HUES64 (cell line): ENCODE measurements at regions not wholly inside any gene's neighbourhood (a gene's known extent, or its start where the extent isn't known, plus 50 kb on each side); places are given as distances from the start of the nearest gene placed in this dataset.

Experiments
- H3K27ac ChIP-seq: 2 replicates; pipeline ENCODE4 v1.7.0; 2013; ENCODE audit warnings: low read depth, low read length, inconsistent platforms
- H3K27me3 ChIP-seq: 2 replicates; pipeline ENCODE4 v1.6.1; 2013; ENCODE audit warnings: mild to moderate bottlenecking, low read length; ENCODE audit not compliant: insufficient read depth
- H3K36me3 ChIP-seq: 2 replicates; pipeline ENCODE4 v1.6.1; 2013; ENCODE audit warnings: mild to moderate bottlenecking, low read length; ENCODE audit not compliant: insufficient read depth
- H3K4me1 ChIP-seq: 2 replicates; pipeline ENCODE4 v1.6.1; 2013; ENCODE audit warnings: mild to moderate bottlenecking, low read length, moderate library complexity; ENCODE audit not compliant: insufficient read depth
- H3K4me3 ChIP-seq: 2 replicates; pipeline ENCODE4 v1.5.1; 2013; ENCODE audit warnings: mild to moderate bottlenecking, low read length, moderate library complexity
- H3K9ac ChIP-seq: 2 replicates; pipeline ENCODE4 v1.6.1; 2013; ENCODE audit warnings: mild to moderate bottlenecking, low read depth, low read length
- H3K9me3 ChIP-seq: 2 replicates; pipeline ENCODE4 v1.6.1; 2013; ENCODE audit warnings: low read depth, low read length; ENCODE audit not compliant: insufficient read depth
- WGBS: fragments of 150-250, 120-280 bp; methylation state at CpG from one replicate; pipeline ENCODE4 v1.1.7; 2013; ENCODE audit warnings: missing lambda C conversion rate; 5-methylcytosine and 5-hydroxymethylcytosine counted together

DNA sequence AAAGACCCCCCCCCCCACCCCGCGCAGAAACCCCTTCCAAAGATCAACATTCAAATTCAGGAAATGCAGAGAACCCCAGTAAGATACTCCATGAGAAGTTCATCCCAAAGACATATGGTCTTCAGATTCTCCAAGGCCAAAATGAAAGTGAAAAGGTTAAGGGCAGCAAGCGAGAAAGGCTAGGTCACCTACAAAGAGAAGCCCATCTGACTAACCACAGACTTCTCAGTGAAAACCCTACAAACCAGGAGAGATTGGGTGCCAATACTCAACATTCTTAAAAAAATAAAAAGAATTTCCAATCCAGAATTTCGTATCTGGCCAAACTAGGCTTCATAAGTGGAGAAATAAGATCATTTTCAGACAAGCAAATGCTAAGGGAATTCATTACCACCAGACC is 175.2 kb downstream of the RND3 start:
- Histone ChIP-seq H3K9ac (no peak overlapping the region), H3K27me3 (no peaks in the 10 kb centered on the region), H3K4me3 (no peak overlapping the region), H3K9me3 (0 out of 2 replicates have a peak, but pooled peaks cover 5% of the 10 kb centered on the region), H3K27ac (no peak overlapping the region), H3K4me1 (no peaks in the 10 kb centered on the region), H3K36me3 (no peaks in the 10 kb centered on the region)
- WGBS = 90% methylated on average over 2 of the region's 4 CpGs

DNA sequence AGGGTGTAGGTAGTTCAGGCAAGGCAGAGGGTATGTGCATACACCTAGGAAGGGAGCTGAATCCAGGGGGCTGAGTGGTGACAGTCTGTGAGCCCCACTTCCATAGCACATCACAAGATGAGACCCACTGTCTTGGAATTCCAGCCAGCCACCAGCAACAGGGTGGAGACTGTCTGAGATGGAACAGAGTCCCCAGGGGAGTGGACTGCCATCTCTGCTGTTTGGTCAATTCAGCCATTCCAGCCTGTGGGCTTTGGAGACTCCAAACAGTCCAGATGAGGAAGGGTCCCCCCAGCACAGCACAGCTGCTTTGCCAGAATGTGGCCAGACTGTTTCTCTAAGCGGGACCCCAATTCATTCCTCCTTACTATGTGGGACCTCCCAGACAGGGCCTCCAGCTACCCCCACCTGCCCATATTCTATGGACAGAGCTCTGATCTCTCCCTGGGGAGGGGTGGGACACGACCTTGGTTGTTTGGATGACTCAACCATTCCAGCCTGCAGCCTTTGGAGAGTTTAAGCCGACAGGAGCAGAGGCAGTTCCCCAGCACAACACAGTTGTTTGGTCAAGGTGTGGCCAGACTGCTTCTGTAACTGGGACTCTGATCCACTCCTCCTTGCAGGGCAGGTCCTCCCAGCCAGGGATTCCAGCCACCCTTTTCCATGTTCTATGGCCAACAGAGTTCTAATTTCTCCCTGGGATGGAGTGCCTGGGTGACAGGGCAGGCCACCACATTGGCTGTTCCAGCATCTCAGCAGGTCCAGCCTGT is 178.0 kb downstream of the RND3 start:
- WGBS = 87% methylated on average over 3 of the region's 3 CpGs
- H3K4me1 ChIP-seq = no peaks in the 10 kb centered on the region
- no peak overlapping the region for H3K9ac ChIP-seq
- H3K27me3 ChIP-seq = no peaks in the 10 kb centered on the region
- H3K4me3 ChIP-seq = no peak overlapping the region
- peaks cover under 1% of the 10 kb centered on the region; the same call in 1 of the 2 replicates for H3K9me3 ChIP-seq
- H3K27ac ChIP-seq = no peak overlapping the region
- no peaks in the 10 kb centered on the region for H3K36me3 ChIP-seq

DNA sequence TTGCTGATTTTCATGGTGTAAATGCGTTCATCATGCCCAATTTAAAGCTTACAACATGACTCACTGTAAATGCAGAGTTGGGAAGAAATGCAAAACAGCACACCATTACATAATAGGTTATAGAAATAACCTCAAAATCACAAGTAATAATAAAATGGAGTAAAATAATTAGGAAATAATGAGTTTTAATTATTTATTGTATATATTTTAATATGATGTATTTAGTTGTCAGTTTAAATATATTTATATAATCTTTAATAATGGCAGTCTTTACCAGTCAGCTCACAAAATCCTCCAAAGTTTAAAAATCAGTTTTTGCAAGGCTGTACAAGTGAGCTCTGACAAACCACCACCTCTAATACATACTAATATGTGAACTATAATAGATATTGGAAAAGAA is 180.2 kb downstream of the RND3 start:
- peaks cover 21% of the 10 kb centered on the region for H3K9me3 ChIP-seq
- H3K27me3 ChIP-seq = no peaks in the 10 kb centered on the region
- no peaks in the 10 kb centered on the region for H3K4me1 ChIP-seq
- 100% methylated on average over 1 of the region's 1 CpG for WGBS
- no peak overlapping the region for H3K9ac ChIP-seq
- no peaks in the 10 kb centered on the region for H3K36me3 ChIP-seq
- H3K4me3 ChIP-seq = no peak overlapping the region
- no peak overlapping the region for H3K27ac ChIP-seq

DNA sequence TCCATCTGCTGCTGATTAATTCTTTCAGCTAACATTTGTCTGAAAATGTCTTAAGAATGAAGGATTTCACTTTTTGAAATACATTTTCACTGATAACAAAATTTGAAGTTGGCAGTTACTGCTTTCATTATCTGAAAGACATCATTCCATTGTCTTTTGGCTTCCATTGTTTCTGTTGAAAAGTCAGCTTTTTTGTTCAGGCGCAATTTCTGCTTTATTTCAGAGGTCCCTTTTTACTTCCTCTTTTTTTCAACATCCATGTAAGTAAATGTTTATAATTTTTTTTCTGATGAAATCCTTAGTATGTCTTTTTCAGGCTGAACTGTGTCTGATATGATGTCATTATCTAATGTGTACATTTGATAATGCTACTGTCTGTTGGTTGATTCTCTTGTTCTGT is 184.2 kb downstream of the RND3 start:
- no peaks in the 10 kb centered on the region for H3K27me3 ChIP-seq
- no peaks in the 10 kb centered on the region for H3K36me3 ChIP-seq
- H3K4me3 ChIP-seq = no peak overlapping the region
- WGBS = 100% methylated on average over 1 of the region's 1 CpG
- H3K9ac ChIP-seq = no peak overlapping the region
- peaks cover 43% of the 10 kb centered on the region for H3K9me3 ChIP-seq
- no peak overlapping the region for H3K27ac ChIP-seq
- no peaks in the 10 kb centered on the region for H3K4me1 ChIP-seq

DNA sequence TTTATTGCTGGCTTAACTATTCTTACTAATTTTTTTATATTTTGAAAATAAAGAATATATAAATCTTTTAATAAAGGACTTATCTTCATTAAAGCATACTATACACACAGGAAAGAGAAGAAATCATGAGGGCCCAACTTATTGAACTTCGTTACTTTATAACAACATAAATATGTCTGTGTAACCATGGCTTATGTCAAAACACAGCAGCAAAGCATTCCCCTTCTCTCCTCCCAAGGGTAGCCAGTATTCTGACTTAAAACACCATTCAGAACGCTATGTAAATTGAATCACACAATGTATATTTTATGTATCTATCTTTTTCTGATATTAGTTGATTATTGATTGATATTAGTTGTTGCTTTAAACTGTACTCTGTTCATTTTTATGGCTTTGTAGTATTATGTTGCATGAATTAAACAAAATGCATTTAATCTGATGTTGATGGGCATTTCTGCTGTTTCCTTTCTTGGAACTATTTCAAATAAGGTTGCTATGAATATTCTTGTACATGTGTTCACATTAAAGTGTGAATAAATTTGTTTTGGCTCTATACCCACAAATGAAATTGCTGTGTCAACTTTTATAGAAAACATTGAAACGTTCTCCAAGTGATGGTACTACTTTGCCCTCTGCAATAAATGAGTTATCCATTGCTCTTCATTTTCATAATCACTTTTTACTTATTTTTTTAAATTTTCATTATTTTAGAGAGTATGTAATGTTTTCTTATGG is 188.7 kb downstream of the RND3 start:
- Histone ChIP-seq H3K36me3 (no peaks in the 10 kb centered on the region), H3K4me3 (no peak overlapping the region), H3K4me1 (no peaks in the 10 kb centered on the region), H3K9me3 (peaks cover 37% of the 10 kb centered on the region), H3K27me3 (no peaks in the 10 kb centered on the region), H3K27ac (no peak overlapping the region), H3K9ac (no peak overlapping the region)
- 97% methylated on average over 2 of the region's 3 CpGs for WGBS

DNA sequence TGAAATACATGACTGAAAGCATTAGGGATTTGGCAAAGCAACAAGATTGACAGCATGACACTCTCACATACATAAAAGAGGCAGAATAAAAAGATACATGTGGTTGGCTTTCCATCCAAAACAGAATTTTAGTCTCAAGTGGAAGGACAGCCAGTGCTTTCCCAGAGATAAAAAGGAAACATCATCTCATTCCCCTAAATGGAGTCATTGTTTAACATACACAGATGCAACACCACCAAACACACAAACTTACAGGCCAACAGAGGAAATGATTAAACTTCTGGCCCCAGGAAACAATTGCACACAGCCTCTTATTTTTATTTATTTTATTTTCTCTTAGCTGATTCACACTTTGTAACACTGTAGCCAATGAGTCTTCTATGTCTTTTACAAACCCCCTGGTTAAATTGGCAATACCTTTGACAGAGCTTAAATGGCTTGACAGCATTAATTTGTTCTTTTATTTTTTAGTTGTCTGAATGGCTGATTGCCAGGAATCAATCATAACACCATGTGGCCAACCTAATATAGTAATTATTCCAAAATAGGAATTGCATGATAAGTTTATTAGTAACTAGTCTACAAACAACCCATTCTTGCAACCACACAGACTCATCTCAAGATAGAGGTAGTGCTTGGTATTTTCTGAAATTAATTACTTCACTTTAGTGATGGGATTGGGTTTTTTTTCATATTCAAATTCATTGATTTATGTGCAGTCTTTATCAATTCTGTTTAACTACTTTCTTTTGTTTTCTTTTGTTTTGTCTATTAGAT is 190.5 kb downstream of the RND3 start:
- no peak overlapping the region for H3K4me3 ChIP-seq
- no peak overlapping the region for H3K9ac ChIP-seq
- peaks cover 19% of the 10 kb centered on the region for H3K9me3 ChIP-seq
- no peak overlapping the region for H3K27ac ChIP-seq
- no peaks in the 10 kb centered on the region for H3K27me3 ChIP-seq
- H3K36me3 ChIP-seq = no peaks in the 10 kb centered on the region
- no peaks in the 10 kb centered on the region for H3K4me1 ChIP-seq

DNA sequence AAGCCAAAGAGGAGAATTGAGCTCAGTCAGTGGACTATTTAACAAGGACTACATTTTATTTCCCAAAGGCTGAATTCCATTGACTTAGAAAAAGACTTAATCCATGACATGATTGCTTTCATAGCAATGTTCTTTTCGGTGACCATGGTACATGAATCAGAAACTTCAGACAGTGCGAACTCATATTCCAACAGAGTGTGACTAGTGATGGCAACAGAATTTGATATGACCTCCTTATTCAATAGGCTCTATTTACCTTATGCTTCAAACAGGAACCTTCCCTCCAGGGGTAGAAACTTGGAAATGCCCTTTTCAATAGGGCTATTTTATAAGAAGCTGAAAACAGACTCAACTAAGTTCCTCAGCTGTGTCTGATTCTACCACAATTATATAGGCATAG is 191.9 kb downstream of the RND3 start:
- no peaks in the 10 kb centered on the region for H3K27me3 ChIP-seq
- WGBS = 93% methylated on average over 2 of the region's 2 CpGs
- no peak overlapping the region for H3K4me3 ChIP-seq
- no peaks in the 10 kb centered on the region for H3K36me3 ChIP-seq
- no peaks in the 10 kb centered on the region for H3K4me1 ChIP-seq
- no peak overlapping the region for H3K27ac ChIP-seq
- peaks cover 9% of the 10 kb centered on the region; the same call in 1 of the 2 replicates for H3K9me3 ChIP-seq
- H3K9ac ChIP-seq = no peak overlapping the region

DNA sequence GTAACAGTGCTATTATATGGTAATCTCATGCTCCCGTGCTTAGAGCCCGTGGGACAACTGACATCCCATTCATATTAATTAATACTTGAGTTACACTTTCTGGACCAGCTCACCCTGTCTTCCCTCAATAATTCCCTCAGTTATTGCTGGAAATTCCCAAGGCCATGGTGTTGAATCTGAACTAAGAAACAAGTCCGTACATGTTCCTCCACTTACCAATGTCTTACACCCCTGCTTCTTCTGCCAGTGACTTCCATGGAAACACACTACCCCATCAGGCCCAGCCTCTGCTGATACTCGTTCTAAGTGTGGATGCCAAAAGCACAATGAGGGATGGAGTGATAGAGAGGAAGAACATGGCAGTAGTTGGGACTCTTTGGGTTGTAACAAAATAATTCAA is 193.7 kb downstream of the RND3 start:
- Histone ChIP-seq H3K9me3 (no peaks in the 10 kb centered on the region), H3K9ac (no peak overlapping the region), H3K27ac (no peak overlapping the region), H3K4me1 (no peaks in the 10 kb centered on the region), H3K36me3 (no peaks in the 10 kb centered on the region), H3K27me3 (no peaks in the 10 kb centered on the region), H3K4me3 (no peak overlapping the region)
- 98% methylated on average over 4 of the region's 4 CpGs for WGBS

DNA sequence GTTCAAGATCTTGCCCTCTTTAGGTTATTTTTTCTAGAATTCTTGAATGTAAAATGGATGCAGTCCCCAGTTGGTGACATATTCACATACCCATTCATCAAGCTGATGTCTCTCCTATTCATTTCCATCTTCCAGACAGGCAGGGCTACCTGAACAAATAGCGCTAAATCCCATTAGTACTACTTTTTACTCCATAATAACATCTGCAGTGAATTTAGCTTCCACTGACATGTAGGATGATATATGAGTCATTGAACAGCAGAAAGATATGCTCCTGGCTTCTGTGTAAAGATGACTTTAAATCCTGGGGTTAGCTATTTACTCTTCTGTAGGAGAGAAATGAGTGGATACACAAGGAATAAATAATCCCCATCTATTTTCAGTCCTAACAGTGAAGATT is 194.7 kb downstream of the RND3 start:
- H3K9ac ChIP-seq = no peak overlapping the region
- 100% methylated on average over 1 of the region's 1 CpG for WGBS
- H3K4me1 ChIP-seq = no peaks in the 10 kb centered on the region
- no peaks in the 10 kb centered on the region for H3K27me3 ChIP-seq
- no peaks in the 10 kb centered on the region for H3K36me3 ChIP-seq
- H3K27ac ChIP-seq = no peak overlapping the region
- H3K4me3 ChIP-seq = no peak overlapping the region
- H3K9me3 ChIP-seq = no peaks in the 10 kb centered on the region

DNA sequence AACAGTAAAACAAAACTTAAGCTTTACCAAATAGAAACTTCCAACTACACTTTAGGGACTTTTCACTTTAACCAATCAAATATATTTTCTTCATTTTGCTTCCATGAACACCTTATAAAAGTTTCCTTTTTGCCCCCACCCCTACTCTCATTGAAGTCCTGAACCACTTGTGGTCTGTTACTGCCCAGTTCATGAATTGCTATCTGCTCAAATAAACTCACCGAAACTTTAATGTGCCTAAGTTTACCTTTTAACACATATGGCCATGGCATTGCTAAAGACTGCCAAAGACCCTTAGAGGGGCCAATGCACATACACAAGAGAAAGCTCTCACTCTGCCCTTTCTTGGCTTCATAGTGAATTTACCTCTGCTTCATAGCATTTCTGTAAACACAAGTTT is 195.3 kb downstream of the RND3 start:
- H3K27ac ChIP-seq = no peak overlapping the region
- no peaks in the 10 kb centered on the region for H3K4me1 ChIP-seq
- 96% methylated on average over 1 of the region's 1 CpG for WGBS
- H3K4me3 ChIP-seq = no peak overlapping the region
- no peaks in the 10 kb centered on the region for H3K9me3 ChIP-seq
- no peaks in the 10 kb centered on the region for H3K36me3 ChIP-seq
- H3K27me3 ChIP-seq = no peaks in the 10 kb centered on the region
- H3K9ac ChIP-seq = no peak overlapping the region

DNA sequence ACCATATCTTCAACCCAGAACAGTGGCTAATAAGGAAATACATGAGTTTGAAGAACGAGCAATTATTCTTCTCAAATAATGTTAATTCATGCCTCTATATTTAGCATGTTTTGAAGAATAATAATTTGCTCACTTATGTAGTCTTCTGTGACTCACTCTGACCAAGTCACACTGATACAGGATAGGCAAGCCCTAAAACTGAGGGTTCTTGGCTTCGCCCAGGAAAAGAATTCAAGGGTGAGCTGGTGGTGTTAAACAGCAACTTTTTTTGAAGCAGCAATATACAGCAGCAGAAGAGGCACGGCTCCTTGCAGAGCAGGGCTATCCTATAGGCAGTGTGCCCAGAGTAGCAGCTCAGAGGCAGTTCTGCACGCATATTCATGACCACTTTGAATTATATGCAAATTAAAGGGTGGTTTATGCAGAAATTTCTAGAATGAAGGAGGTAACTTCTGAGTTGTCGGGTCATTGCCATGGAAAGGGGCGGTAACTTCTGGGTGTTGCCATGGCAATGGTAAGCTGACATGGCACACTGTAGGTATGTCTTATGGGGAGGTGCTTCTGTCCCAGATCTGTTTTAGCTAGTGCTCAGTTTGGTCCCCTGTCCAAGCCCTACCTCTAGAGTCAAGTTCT is 200.6 kb downstream of the RND3 start:
- Histone ChIP-seq H3K4me3 (no peak overlapping the region), H3K4me1 (no peaks in the 10 kb centered on the region), H3K36me3 (no peaks in the 10 kb centered on the region), H3K27ac (no peak overlapping the region), H3K27me3 (no peaks in the 10 kb centered on the region), H3K9me3 (no peaks in the 10 kb centered on the region), H3K9ac (no peak overlapping the region)
- WGBS = 94% methylated on average over 5 of the region's 6 CpGs
